ENCODE measurements at regions not wholly inside any gene's neighbourhood (a gene's known extent, or its start where the extent isn't known, plus 50 kb on each side); places are given as distances from the start of the nearest gene placed in this dataset.

DNA sequence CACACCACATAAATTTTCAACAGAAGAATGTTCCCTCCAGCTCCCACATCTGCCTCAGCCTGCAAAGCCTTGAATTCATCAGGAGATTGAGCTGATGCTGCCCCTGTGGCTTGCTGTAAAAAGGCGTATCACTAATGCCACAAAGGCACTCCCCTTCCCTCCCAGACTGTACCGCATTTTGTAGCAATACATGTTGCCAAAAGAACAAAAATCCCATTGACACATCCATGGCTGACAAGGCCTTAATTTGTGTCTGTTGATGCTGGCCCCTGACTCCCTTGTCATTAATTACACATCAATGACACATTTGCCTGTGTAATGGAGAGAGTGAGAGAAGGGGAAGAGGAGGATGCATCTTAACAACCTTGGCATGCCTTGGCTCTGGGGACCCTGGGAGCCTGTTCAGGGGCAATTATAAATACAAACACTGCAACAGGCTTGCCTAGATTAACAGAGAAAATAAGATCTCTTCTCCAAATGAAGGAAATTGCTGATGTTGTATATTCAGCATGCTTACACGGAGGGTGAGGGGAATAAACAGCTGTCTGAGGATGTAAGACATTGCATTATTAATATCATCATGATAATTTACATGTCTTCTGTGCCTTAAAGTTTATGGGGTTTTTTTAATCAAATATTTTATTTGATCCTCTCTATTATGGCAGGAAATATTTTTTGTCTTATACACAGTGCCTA is 264.0 kb downstream of the SUCLG1 start:
- Histone ChIP-seq H3K27ac (ENCODE audit: low read depth, low read length) (no peak overlapping the region), H3K4me2 (ENCODE audit: low read length) (no peak overlapping the region), H3K9me2 (replicated peaks; ENCODE audit: control insufficient read depth, low read length) (no peaks in the 10 kb centered on the region), H3K4me1 (ENCODE audit: control insufficient read depth, low read length) (no peaks in the 10 kb centered on the region), H3K36me3 (ENCODE audit: control insufficient read depth, low read length) (no peaks in the 10 kb centered on the region), H3K79me2 (ENCODE audit: control insufficient read depth, low read length) (no peaks in the 10 kb centered on the region), H3K9me3 (ENCODE audit: control insufficient read depth, insufficient read depth, low read length) (no peaks in the 10 kb centered on the region), H3K4me3 (ENCODE audit: low read length) (no peak overlapping the region), H4K20me1 (ENCODE audit: control insufficient read depth, insufficient read depth, low read depth, low read length) (no peaks in the 10 kb centered on the region), H3K27me3 (ENCODE audit: control insufficient read depth, low read length) (no peaks in the 10 kb centered on the region), H3F3A (ENCODE audit: control insufficient read depth, insufficient read depth) (no peaks in the 10 kb centered on the region)
- TF ChIP-seq EZH2phosphoT487 (IDR thresholded peaks at IDR 0.05; ENCODE audit: borderline replicate concordance, low read length) (no peak), CTCF (IDR thresholded peaks at IDR 0.05; ENCODE audit: low read depth, low read length, poor library complexity, severe bottlenecking) (no peak)

DNA sequence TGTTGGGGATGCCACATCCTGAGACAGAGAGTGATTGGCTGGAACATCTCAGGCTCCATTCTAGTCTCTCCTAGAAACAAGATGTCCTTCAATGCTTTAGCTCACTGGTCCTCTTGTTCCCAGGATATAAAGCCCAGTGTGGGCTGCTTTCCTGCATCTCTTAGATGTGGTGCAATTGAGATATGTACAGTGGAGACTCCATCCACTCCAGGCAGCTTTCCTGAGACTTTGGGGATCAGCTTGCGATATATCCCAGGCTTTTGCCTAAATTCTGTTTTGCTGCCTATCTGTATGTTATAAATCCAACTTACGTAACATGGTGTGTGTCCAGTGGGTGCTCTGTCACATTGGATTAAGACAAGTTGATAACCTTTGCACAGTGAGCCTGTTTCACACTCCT is 264.9 kb downstream of the SUCLG1 start:
- no peaks in the 10 kb centered on the region for H3K4me1 ChIP-seq (ENCODE audit: control insufficient read depth, low read length)
- no peaks in the 10 kb centered on the region for H4K20me1 ChIP-seq (ENCODE audit: control insufficient read depth, insufficient read depth, low read depth, low read length)
- H3K36me3 ChIP-seq (ENCODE audit: control insufficient read depth, low read length): no peaks in the 10 kb centered on the region
- H3K9me2 ChIP-seq (replicated peaks; ENCODE audit: control insufficient read depth, low read length): no peaks in the 10 kb centered on the region
- H3K4me2 ChIP-seq (ENCODE audit: low read length): no peak overlapping the region
- no peak overlapping the region for H3K4me3 ChIP-seq (ENCODE audit: low read length)
- no peaks in the 10 kb centered on the region for H3K79me2 ChIP-seq (ENCODE audit: control insufficient read depth, low read length)
- H3F3A ChIP-seq (ENCODE audit: control insufficient read depth, insufficient read depth): no peaks in the 10 kb centered on the region
- TF ChIP-seq CTCF (IDR thresholded peaks at IDR 0.05; ENCODE audit: low read depth, low read length, poor library complexity, severe bottlenecking) (no peak), EZH2phosphoT487 (IDR thresholded peaks at IDR 0.05; ENCODE audit: borderline replicate concordance, low read length) (no peak)
- no peaks in the 10 kb centered on the region for H3K9me3 ChIP-seq (ENCODE audit: control insufficient read depth, insufficient read depth, low read length)
- H3K27ac ChIP-seq (ENCODE audit: low read depth, low read length): no peak overlapping the region
- H3K27me3 ChIP-seq (ENCODE audit: control insufficient read depth, low read length): no peaks in the 10 kb centered on the region

DNA sequence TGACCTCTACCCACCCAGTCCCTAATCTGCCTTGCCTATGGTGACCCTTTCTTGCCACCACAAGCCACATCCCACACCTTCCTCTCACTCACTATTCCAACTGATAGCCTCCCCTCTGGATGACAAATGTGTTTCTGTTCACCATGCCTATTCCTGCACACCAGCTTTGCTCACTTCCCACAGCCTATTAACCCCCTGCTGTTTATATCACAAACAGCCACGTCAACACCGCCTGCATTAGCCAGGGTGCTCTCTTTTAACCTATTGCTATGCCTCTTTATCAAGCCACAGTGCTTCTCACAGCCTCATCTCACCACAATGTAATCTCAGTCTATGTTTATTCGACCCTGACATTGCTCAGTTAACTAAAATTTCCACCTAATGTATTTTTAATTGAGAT is 271.8 kb downstream of the SUCLG1 start:
- Histone ChIP-seq H3K27ac (ENCODE audit: low read depth, low read length) (no peak overlapping the region), H3K79me2 (ENCODE audit: control insufficient read depth, low read length) (no peaks in the 10 kb centered on the region), H3K27me3 (ENCODE audit: control insufficient read depth, low read length) (no peaks in the 10 kb centered on the region), H3K9me3 (ENCODE audit: control insufficient read depth, insufficient read depth, low read length) (no peaks in the 10 kb centered on the region), H3K36me3 (ENCODE audit: control insufficient read depth, low read length) (no peaks in the 10 kb centered on the region), H3K4me3 (ENCODE audit: low read length) (no peak overlapping the region), H3K9me2 (replicated peaks; ENCODE audit: control insufficient read depth, low read length) (no peaks in the 10 kb centered on the region), H4K20me1 (ENCODE audit: control insufficient read depth, insufficient read depth, low read depth, low read length) (no peaks in the 10 kb centered on the region), H3K4me1 (ENCODE audit: control insufficient read depth, low read length) (no peaks in the 10 kb centered on the region), H3K4me2 (ENCODE audit: low read length) (no peak overlapping the region), H3F3A (ENCODE audit: control insufficient read depth, insufficient read depth) (no peaks in the 10 kb centered on the region)
- TF ChIP-seq EZH2phosphoT487 (IDR thresholded peaks at IDR 0.05; ENCODE audit: borderline replicate concordance, low read length): no peak
- TF ChIP-seq CTCF (IDR thresholded peaks at IDR 0.05; ENCODE audit: low read depth, low read length, poor library complexity, severe bottlenecking): no peak

Data from DOHH2 (cell line).